ENCODE measurements at regions not wholly inside any gene's neighbourhood (a gene's known extent, or its start where the extent isn't known, plus 50 kb on each side); places are given as distances from the start of the nearest gene placed in this dataset.

- Histone ChIP-seq H3K9me3 (ENCODE audit: insufficient read depth, low read depth, low read length) (no peaks in the 10 kb centered on the region), H3K9ac (ENCODE audit: low read length) (no peak overlapping the region), H3K27ac (ENCODE audit: low read depth, low read length) (no peak overlapping the region), H3K4me2 (ENCODE audit: low read length) (no peak overlapping the region), H3K4me1 (ENCODE audit: insufficient read depth, low read length) (no peaks in the 10 kb centered on the region), H2AFZ (ENCODE audit: low read depth, low read length) (no peak overlapping the region), H3K36me3 (ENCODE audit: insufficient read depth, low read length) (no peaks in the 10 kb centered on the region), H3K4me3 (ENCODE audit: insufficient read depth, low read depth, low read length) (no peak overlapping the region), H3K27me3 (ENCODE audit: insufficient read depth, low read length) (no peaks in the 10 kb centered on the region), H3K79me2 (ENCODE audit: insufficient read depth, low read length) (no peaks in the 10 kb centered on the region), H4K20me1 (ENCODE audit: insufficient read depth, low read length) (no peaks in the 10 kb centered on the region)
- FAIRE-seq (no peak), DNase-seq (ENCODE audit: low read depth) (no peak)
- H3K27ac Mint-ChIP-seq (ENCODE audit: unreplicated experiment) = no peak overlapping the region
- H3K9me3 Mint-ChIP-seq (ENCODE audit: unreplicated experiment) = peaks cover 2% of the 10 kb centered on the region
- no peaks in the 10 kb centered on the region for H3K4me1 Mint-ChIP-seq (ENCODE audit: low read depth, unreplicated experiment)
- no peaks in the 10 kb centered on the region for H3K36me3 Mint-ChIP-seq (ENCODE audit: low read depth, unreplicated experiment)
- no peak overlapping the region for H3K4me3 Mint-ChIP-seq (ENCODE audit: unreplicated experiment)
- H3K27me3 Mint-ChIP-seq (ENCODE audit: low read depth, unreplicated experiment) = peaks cover 3% of the 10 kb centered on the region
- TF ChIP-seq CTCF (IDR thresholded peaks at IDR 0.05; ENCODE audit: insufficient read depth, low read depth, low read length) (no peak), EZH2 (IDR thresholded peaks at IDR 0.05; ENCODE audit: insufficient read depth, low read length) (no peak)
Observed at GRCh38 chr2:611519-611918, 65.7 kb downstream of the TMEM18 start.

GRCh38 chr2:610491-610890, 66.7 kb downstream of the TMEM18 start:
- H3K27me3 ChIP-seq (ENCODE audit: insufficient read depth, low read length) = no peaks in the 10 kb centered on the region
- Mint-ChIP-seq H3K36me3 (ENCODE audit: low read depth, unreplicated experiment) (no peaks in the 10 kb centered on the region), H3K9me3 (ENCODE audit: unreplicated experiment) (peaks cover 2% of the 10 kb centered on the region), H3K27me3 (ENCODE audit: low read depth, unreplicated experiment) (peaks cover 1% of the 10 kb centered on the region), H3K27ac (ENCODE audit: unreplicated experiment) (no peak overlapping the region), H3K4me1 (ENCODE audit: low read depth, unreplicated experiment) (no peaks in the 10 kb centered on the region), H3K4me3 (ENCODE audit: unreplicated experiment) (no peak overlapping the region)
- H3K9me3 ChIP-seq (ENCODE audit: insufficient read depth, low read depth, low read length) = peaks cover 1% of the 10 kb centered on the region
- DNase-seq (ENCODE audit: low read depth) (no peak), FAIRE-seq (no peak)
- no peak overlapping the region for H3K4me2 ChIP-seq (ENCODE audit: low read length)
- no peak overlapping the region for H2AFZ ChIP-seq (ENCODE audit: low read depth, low read length)
- no peak overlapping the region for H3K9ac ChIP-seq (ENCODE audit: low read length)
- TF ChIP-seq CTCF (IDR thresholded peaks at IDR 0.05; ENCODE audit: insufficient read depth, low read depth, low read length) (no peak), EZH2 (IDR thresholded peaks at IDR 0.05; ENCODE audit: insufficient read depth, low read length) (no peak)
- no peaks in the 10 kb centered on the region for H3K4me1 ChIP-seq (ENCODE audit: insufficient read depth, low read length)
- no peak overlapping the region for H3K27ac ChIP-seq (ENCODE audit: low read depth, low read length)
- H4K20me1 ChIP-seq (ENCODE audit: insufficient read depth, low read length) = no peaks in the 10 kb centered on the region
- H3K36me3 ChIP-seq (ENCODE audit: insufficient read depth, low read length) = no peaks in the 10 kb centered on the region
- no peaks in the 10 kb centered on the region for H3K79me2 ChIP-seq (ENCODE audit: insufficient read depth, low read length)
- H3K4me3 ChIP-seq (ENCODE audit: insufficient read depth, low read depth, low read length) = no peak overlapping the region

- Histone ChIP-seq H4K20me1 (ENCODE audit: insufficient read depth, low read length) (no peaks in the 10 kb centered on the region), H3K79me2 (ENCODE audit: insufficient read depth, low read length) (no peaks in the 10 kb centered on the region), H3K4me1 (ENCODE audit: insufficient read depth, low read length) (no peaks in the 10 kb centered on the region), H3K36me3 (ENCODE audit: insufficient read depth, low read length) (no peaks in the 10 kb centered on the region), H2AFZ (ENCODE audit: low read depth, low read length) (no peak overlapping the region), H3K27me3 (ENCODE audit: insufficient read depth, low read length) (no peaks in the 10 kb centered on the region), H3K9ac (ENCODE audit: low read length) (no peak overlapping the region), H3K4me3 (ENCODE audit: insufficient read depth, low read depth, low read length) (no peak overlapping the region), H3K9me3 (ENCODE audit: insufficient read depth, low read depth, low read length) (peaks cover 7% of the 10 kb centered on the region), H3K27ac (ENCODE audit: low read depth, low read length) (no peak overlapping the region), H3K4me2 (ENCODE audit: low read length) (no peak overlapping the region)
- FAIRE-seq (no peak), DNase-seq (ENCODE audit: low read depth) (no peak)
- Mint-ChIP-seq H3K9me3 (ENCODE audit: unreplicated experiment) (peaks cover 2% of the 10 kb centered on the region), H3K36me3 (ENCODE audit: low read depth, unreplicated experiment) (no peaks in the 10 kb centered on the region), H3K27me3 (ENCODE audit: low read depth, unreplicated experiment) (peaks cover 1% of the 10 kb centered on the region), H3K4me3 (ENCODE audit: unreplicated experiment) (no peak overlapping the region), H3K4me1 (ENCODE audit: low read depth, unreplicated experiment) (no peaks in the 10 kb centered on the region), H3K27ac (ENCODE audit: unreplicated experiment) (no peak overlapping the region)
- TF ChIP-seq EZH2 (IDR thresholded peaks at IDR 0.05; ENCODE audit: insufficient read depth, low read length) = no peak
Observed at GRCh38 chr2:609881-610280, 67.3 kb downstream of the TMEM18 start.

All from astrocyte (in vitro differentiated cells and primary cell).